ENCODE measurements at regions not wholly inside any gene's neighbourhood (a gene's known extent, or its start where the extent isn't known, plus 50 kb on each side); places are given as distances from the start of the nearest gene placed in this dataset.

DNA sequence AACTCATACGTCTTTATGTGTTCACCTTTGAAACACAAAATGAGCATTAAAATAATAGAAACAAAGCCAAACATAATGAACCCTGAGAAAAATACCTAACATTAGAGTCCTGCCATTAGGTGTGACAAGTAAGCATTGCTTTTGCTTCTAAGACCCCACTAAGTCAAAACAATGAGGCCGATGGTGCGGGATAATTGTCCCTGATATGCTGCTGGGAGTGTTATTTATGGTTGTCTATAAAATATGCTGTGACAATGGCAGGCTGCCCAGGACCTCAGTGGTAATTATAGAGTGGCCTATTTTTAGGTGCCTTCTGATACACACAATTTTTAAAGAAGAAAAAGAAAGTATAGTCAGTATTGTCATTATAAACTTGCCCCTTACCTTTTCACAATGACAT, 1423.1 kb downstream of the AMY1C start:
- no peak overlapping the region for H3K27ac ChIP-seq (replicated peaks)
- no peak overlapping the region for H3K4me3 ChIP-seq (replicated peaks; ENCODE audit: insufficient read depth, low read length)
- TF ChIP-seq SPI1 (IDR thresholded peaks at IDR 0.05; ENCODE audit: borderline replicate concordance, low read depth) = no peak
- TF ChIP-seq, protein P1, sequence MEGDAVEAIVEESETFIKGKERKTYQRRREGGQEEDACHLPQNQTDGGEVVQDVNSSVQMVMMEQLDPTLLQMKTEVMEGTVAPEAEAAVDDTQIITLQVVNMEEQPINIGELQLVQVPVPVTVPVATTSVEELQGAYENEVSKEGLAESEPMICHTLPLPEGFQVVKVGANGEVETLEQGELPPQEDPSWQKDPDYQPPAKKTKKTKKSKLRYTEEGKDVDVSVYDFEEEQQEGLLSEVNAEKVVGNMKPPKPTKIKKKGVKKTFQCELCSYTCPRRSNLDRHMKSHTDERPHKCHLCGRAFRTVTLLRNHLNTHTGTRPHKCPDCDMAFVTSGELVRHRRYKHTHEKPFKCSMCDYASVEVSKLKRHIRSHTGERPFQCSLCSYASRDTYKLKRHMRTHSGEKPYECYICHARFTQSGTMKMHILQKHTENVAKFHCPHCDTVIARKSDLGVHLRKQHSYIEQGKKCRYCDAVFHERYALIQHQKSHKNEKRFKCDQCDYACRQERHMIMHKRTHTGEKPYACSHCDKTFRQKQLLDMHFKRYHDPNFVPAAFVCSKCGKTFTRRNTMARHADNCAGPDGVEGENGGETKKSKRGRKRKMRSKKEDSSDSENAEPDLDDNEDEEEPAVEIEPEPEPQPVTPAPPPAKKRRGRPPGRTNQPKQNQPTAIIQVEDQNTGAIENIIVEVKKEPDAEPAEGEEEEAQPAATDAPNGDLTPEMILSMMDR (IDR thresholded peaks at IDR 0.05; ENCODE audit: insufficient read depth, low read length) = no peak
- DNase-seq (ENCODE audit: low read depth in 1 of 2, low spot score in 1 of 2) = no peak
- H3K27me3 ChIP-seq (ENCODE audit: insufficient read depth, poor library complexity, severe bottlenecking) = no peaks in the 10 kb centered on the region

- TF ChIP-seq GABPA (IDR thresholded peaks at IDR 0.05; ENCODE audit: low read depth) (no peak), SPI1 (IDR thresholded peaks at IDR 0.05; ENCODE audit: borderline replicate concordance, low read depth) (no peak), POLR2AphosphoS5 (IDR thresholded peaks at IDR 0.05; ENCODE audit: low read depth) (no peak)
- TF ChIP-seq, protein P2, sequence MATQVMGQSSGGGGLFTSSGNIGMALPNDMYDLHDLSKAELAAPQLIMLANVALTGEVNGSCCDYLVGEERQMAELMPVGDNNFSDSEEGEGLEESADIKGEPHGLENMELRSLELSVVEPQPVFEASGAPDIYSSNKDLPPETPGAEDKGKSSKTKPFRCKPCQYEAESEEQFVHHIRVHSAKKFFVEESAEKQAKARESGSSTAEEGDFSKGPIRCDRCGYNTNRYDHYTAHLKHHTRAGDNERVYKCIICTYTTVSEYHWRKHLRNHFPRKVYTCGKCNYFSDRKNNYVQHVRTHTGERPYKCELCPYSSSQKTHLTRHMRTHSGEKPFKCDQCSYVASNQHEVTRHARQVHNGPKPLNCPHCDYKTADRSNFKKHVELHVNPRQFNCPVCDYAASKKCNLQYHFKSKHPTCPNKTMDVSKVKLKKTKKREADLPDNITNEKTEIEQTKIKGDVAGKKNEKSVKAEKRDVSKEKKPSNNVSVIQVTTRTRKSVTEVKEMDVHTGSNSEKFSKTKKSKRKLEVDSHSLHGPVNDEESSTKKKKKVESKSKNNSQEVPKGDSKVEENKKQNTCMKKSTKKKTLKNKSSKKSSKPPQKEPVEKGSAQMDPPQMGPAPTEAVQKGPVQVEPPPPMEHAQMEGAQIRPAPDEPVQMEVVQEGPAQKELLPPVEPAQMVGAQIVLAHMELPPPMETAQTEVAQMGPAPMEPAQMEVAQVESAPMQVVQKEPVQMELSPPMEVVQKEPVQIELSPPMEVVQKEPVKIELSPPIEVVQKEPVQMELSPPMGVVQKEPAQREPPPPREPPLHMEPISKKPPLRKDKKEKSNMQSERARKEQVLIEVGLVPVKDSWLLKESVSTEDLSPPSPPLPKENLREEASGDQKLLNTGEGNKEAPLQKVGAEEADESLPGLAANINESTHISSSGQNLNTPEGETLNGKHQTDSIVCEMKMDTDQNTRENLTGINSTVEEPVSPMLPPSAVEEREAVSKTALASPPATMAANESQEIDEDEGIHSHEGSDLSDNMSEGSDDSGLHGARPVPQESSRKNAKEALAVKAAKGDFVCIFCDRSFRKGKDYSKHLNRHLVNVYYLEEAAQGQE (IDR thresholded peaks at IDR 0.05; ENCODE audit: insufficient replicate concordance, low read depth) = no peak
- TF ChIP-seq, protein P1 (IDR thresholded peaks at IDR 0.05; ENCODE audit: insufficient read depth, low read length) = no peak
- no peak for DNase-seq (ENCODE audit: low read depth in 1 of 2, low spot score in 1 of 2)
Measured at GRCh38 chr1:105180789-105181188, 1431.1 kb downstream of the AMY1C start.

DNA sequence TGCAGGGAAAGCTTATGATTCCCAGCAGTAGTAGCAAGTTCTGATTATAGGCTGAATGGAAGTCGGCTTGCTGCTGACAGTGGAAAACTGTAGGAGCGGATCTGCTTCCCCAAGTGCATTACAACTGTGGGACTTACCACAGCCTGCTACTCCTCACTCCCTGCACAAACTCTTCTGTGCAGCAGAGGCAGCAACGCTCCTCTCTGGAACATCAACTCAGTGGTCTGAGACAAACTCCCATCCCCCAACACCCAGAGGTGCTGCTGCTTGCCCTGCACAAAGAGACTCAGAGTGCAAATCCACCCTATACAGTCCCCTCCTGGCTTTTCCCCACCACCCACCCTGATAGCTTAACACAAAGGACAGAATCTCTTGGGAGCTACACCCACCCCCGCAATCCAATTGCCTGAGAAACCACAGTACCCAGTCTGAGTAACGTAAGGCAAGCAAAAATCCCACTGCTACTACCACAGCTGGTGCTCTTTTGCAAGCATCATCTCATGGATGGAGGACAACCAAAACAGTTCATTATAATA, 1455.2 kb downstream of the AMY1C start:
- DNase-seq (ENCODE audit: low read depth in 1 of 2, low spot score in 1 of 2) = no peak
- TF ChIP-seq, protein P2 (IDR thresholded peaks at IDR 0.05; ENCODE audit: insufficient replicate concordance, low read depth) = no peak
- TF ChIP-seq POLR2AphosphoS5 (IDR thresholded peaks at IDR 0.05; ENCODE audit: low read depth) = no peak
- TF ChIP-seq SPI1 (IDR thresholded peaks at IDR 0.05; ENCODE audit: borderline replicate concordance, low read depth) = no peak
- TF ChIP-seq, protein P1 (IDR thresholded peaks at IDR 0.05; ENCODE audit: insufficient read depth, low read length) = no peak
- no peak for TF ChIP-seq GABPA (IDR thresholded peaks at IDR 0.05; ENCODE audit: low read depth)
- Histone ChIP-seq H3K27me3 (ENCODE audit: insufficient read depth, poor library complexity, severe bottlenecking) (no peaks in the 10 kb centered on the region), H3K27ac (replicated peaks) (no peak overlapping the region), H3K4me3 (replicated peaks; ENCODE audit: insufficient read depth, low read length) (no peak overlapping the region)

More at GRCh38 chr1:105180789-105181188, 1431.1 kb downstream of the AMY1C start:
- H3K27me3 ChIP-seq (ENCODE audit: insufficient read depth, poor library complexity, severe bottlenecking) = no peaks in the 10 kb centered on the region
- no peak overlapping the region for H3K4me3 ChIP-seq (replicated peaks; ENCODE audit: insufficient read depth, low read length)
- H3K27ac ChIP-seq (replicated peaks) = no peak overlapping the region

DNA sequence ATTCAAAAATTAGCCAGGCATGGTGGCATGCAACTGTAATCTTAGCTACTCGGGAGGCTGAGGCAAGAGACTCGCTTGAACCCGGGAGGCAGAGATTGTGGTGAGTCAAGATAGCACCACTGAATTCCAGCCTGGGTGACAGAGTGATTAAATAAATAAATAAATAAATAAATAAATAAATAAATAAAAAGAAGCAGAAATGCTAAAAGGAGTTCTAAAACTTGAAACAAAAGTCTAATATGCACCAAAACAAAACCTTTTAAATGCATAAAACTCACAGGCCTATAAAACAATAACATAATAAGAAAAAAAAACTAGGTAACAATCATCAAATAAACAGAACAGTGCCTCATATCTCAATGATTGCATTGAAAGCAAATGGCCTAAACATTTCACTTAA, 1458.9 kb downstream of the AMY1C start:
- H3K4me3 ChIP-seq (replicated peaks; ENCODE audit: insufficient read depth, low read length) = no peak overlapping the region
- TF ChIP-seq POLR2AphosphoS5 (IDR thresholded peaks at IDR 0.05; ENCODE audit: low read depth) (no peak), SPI1 (IDR thresholded peaks at IDR 0.05; ENCODE audit: borderline replicate concordance, low read depth) (no peak), GABPA (IDR thresholded peaks at IDR 0.05; ENCODE audit: low read depth) (no peak)
- TF ChIP-seq, protein P1 (IDR thresholded peaks at IDR 0.05; ENCODE audit: insufficient read depth, low read length) = no peak
- TF ChIP-seq, protein P2 (IDR thresholded peaks at IDR 0.05; ENCODE audit: insufficient replicate concordance, low read depth) = no peak
- H3K27ac ChIP-seq (replicated peaks) = no peak overlapping the region
- DNase-seq (ENCODE audit: low read depth in 1 of 2, low spot score in 1 of 2) = no peak
- no peaks in the 10 kb centered on the region for H3K27me3 ChIP-seq (ENCODE audit: insufficient read depth, poor library complexity, severe bottlenecking)
